ENCODE measurements at regions not wholly inside any gene's neighbourhood (a gene's known extent, or its start where the extent isn't known, plus 50 kb on each side); places are given as distances from the start of the nearest gene placed in this dataset.

- ChIA-PET CTCF (no interaction called here), POLR2A (no interaction called here)
- TF ChIP-seq CTCF (IDR thresholded peaks at IDR 0.05) = no peak
- no peaks in the 10 kb centered on the region for H3K4me1 Mint-ChIP-seq
- no peak overlapping the region for H3K4me3 Mint-ChIP-seq
- DNase-seq = no peak
- no peaks in the 10 kb centered on the region for H3K9me3 Mint-ChIP-seq
- H3K36me3 Mint-ChIP-seq (ENCODE audit: low read depth) = no peaks in the 10 kb centered on the region
- intact Hi-C loops (cut with micrococcal nuclease) = no loop called here
- no peak overlapping the region for H3K27ac Mint-ChIP-seq
- ATAC-seq (ENCODE audit: low read depth) = no peak
- peaks cover 5% of the 10 kb centered on the region for H3K27me3 Mint-ChIP-seq
These were observed 136.9 kb downstream of the COPS8 start for GRCh38 chr2:237222601-237223041.

- peaks cover 5% of the 10 kb centered on the region for H3K27me3 Mint-ChIP-seq
- DNase-seq (no peak), ATAC-seq (ENCODE audit: low read depth) (no peak)
- H3K4me3 Mint-ChIP-seq = no peak overlapping the region
- POLR2A ChIA-PET = no interaction called here
- TF ChIP-seq CTCF (IDR thresholded peaks at IDR 0.05) = no peak
- intact Hi-C loops (cut with micrococcal nuclease) = no loop called here
- H3K4me1 Mint-ChIP-seq = no peaks in the 10 kb centered on the region
- no peak overlapping the region for H3K27ac Mint-ChIP-seq
- CTCF ChIA-PET = no interaction called here
- H3K9me3 Mint-ChIP-seq = no peaks in the 10 kb centered on the region
- no peaks in the 10 kb centered on the region for H3K36me3 Mint-ChIP-seq (ENCODE audit: low read depth)
These were observed 137.6 kb downstream of the COPS8 start for GRCh38 chr2:237223201-237223861.

- Mint-ChIP-seq H3K36me3 (ENCODE audit: low read depth) (no peaks in the 10 kb centered on the region), H3K4me3 (no peak overlapping the region), H3K27ac (no peak overlapping the region), H3K9me3 (no peaks in the 10 kb centered on the region), H3K27me3 (no peaks in the 10 kb centered on the region), H3K4me1 (no peaks in the 10 kb centered on the region)
- POLR2A ChIA-PET = no interaction called here
- no peak for TF ChIP-seq CTCF (IDR thresholded peaks at IDR 0.05)
- CTCF ChIA-PET = no interaction called here
- intact Hi-C loops (cut with micrococcal nuclease) = no loop called here
- no peak for DNase-seq
- ATAC-seq (ENCODE audit: low read depth) = no peak
These were observed 141.5 kb downstream of the COPS8 start for GRCh38 chr2:237227190-237227589.

GRCh38 chr2:237227592-237228280 lies 142.0 kb downstream of the COPS8 start:
- intact Hi-C loops (cut with micrococcal nuclease) = no loop called here
- Mint-ChIP-seq H3K4me3 (no peak overlapping the region), H3K36me3 (ENCODE audit: low read depth) (no peaks in the 10 kb centered on the region), H3K27ac (no peak overlapping the region), H3K27me3 (no peaks in the 10 kb centered on the region), H3K4me1 (no peaks in the 10 kb centered on the region), H3K9me3 (no peaks in the 10 kb centered on the region)
- TF ChIP-seq CTCF (IDR thresholded peaks at IDR 0.05) = no peak
- ATAC-seq (ENCODE audit: low read depth) (no peak), DNase-seq (no peak)
- ChIA-PET CTCF (no interaction called here), POLR2A (no interaction called here)

- ATAC-seq (ENCODE audit: low read depth) (no peak), DNase-seq (no peak)
- H3K9me3 Mint-ChIP-seq = no peaks in the 10 kb centered on the region
- ChIA-PET CTCF (no interaction called here), POLR2A (no interaction called here)
- H3K36me3 Mint-ChIP-seq (ENCODE audit: low read depth) = no peaks in the 10 kb centered on the region
- intact Hi-C loops (cut with micrococcal nuclease) = no loop called here
- no peak for TF ChIP-seq CTCF (IDR thresholded peaks at IDR 0.05)
- no peak overlapping the region for H3K4me3 Mint-ChIP-seq
- peaks cover 2% of the 10 kb centered on the region for H3K27me3 Mint-ChIP-seq
- no peaks in the 10 kb centered on the region for H3K4me1 Mint-ChIP-seq
- H3K27ac Mint-ChIP-seq = no peak overlapping the region
These were observed 142.6 kb downstream of the COPS8 start for GRCh38 chr2:237228281-237228625.
